Prostate gland (tissue), 2 donors: ENCODE measurements at regions not wholly inside any gene's neighbourhood (a gene's known extent, or its start where the extent isn't known, plus 50 kb on each side); places are given as distances from the start of the nearest gene placed in this dataset.

Experiments used
- DNase-seq: peaks from one replicate; pipeline ENCODE4 v3.0.0-alpha.2; 2019; ENCODE audit warnings: low spot score
- H3K27ac ChIP-seq, 2 donors: fragments of 200-600 bp; sonication (generic); 2 replicates each; pipeline ENCODE4 v1.5.1; 2017 to 2019
- H3K27me3 ChIP-seq: fragments of 200-600 bp; sonication (generic); replicated peaks from 2 replicates; pipeline ENCODE4 v1.5.1; 2019; ENCODE audit not compliant: insufficient read depth
- H3K36me3 ChIP-seq, 2 donors: fragments of 200-600 bp; sonication (generic); 1 replicate in 1 of 2; 2 replicates in 1 of 2; pipeline versions ENCODE4 v1.5.1 to v1.8.1; 2017 to 2019
- H3K4me1 ChIP-seq: fragments of 200-600 bp; sonication (generic); replicated peaks from 2 replicates; pipeline ENCODE4 v1.5.1; 2019
- H3K4me3 ChIP-seq, 2 donors: fragments of 200-600 bp; sonication (generic); 2 replicates each; pipeline ENCODE4 v1.5.1; 2017 to 2019
- H3K9me3 ChIP-seq: fragments of 200-600 bp; sonication (generic); 2 replicates; pipeline ENCODE4 v1.5.1; 2017
- CTCF ChIP-seq, 4 experiments: fragments of 200-600 bp in 2 of 4; fragments of 450-650 bp in 2 of 4; sonication (generic) in 2 of 4; IDR thresholded peaks; 1 replicate in 3 of 4; 2 replicates in 1 of 4; pipeline ENCODE4 v1.5.1; 2016 to 2019; ENCODE audit warnings: antibody characterized with exemption in 4 of 4, mild to moderate bottlenecking in 2 of 4, moderate library complexity in 2 of 4
- POLR2A ChIP-seq: fragments of 450-650 bp; IDR thresholded peaks from one replicate; pipeline ENCODE4 v1.6.1; 2016; ENCODE audit warnings: antibody characterized with exemption, mild to moderate bottlenecking
- POLR2AphosphoS5 ChIP-seq: sonication (generic); formaldehyde crosslinking; IDR thresholded peaks from one replicate; pipeline ENCODE4 v1.6.1; 2017; ENCODE audit warnings: antibody characterized with exemption
- WGBS: methylation state at CpG from one replicate; pipeline ENCODE4 v1.1.5; 2018; 5-methylcytosine and 5-hydroxymethylcytosine counted together
- intact Hi-C: fragments of 100-400 bp; cut with DNase I; formaldehyde crosslinking; loops from one replicate; pipeline ENCODE4 v1.14.2; 2022

- Histone ChIP-seq H3K4me1 (no peaks in the 10 kb centered on the region), H3K9me3 (no peaks in the 10 kb centered on the region), H3K4me3 (no peak overlapping the region), H3K27ac (no peak overlapping the region), H3K27me3 (no peaks in the 10 kb centered on the region), H3K36me3 (no peaks in the 10 kb centered on the region)
- intact Hi-C loops: no loop called here
- 35% methylated on average over 11 of the region's 11 CpGs for WGBS
- DNase-seq: no peak
- TF ChIP-seq POLR2A (no peak), CTCF (IDR thresholded peaks at IDR 0.05) (no peak), POLR2AphosphoS5 (no peak)
Measured at GRCh38 chr12:68420225-68421010, 88.3 kb upstream of the MDM1 start.

GRCh38 chr12:68422159-68422558, 90.0 kb upstream of the MDM1 start:
- TF ChIP-seq POLR2A (no peak), CTCF (IDR thresholded peaks at IDR 0.05) (no peak), POLR2AphosphoS5 (no peak)
- DNase-seq: no peak
- no peaks in the 10 kb centered on the region for H3K27me3 ChIP-seq
- 84% methylated on average over 3 of the region's 3 CpGs for WGBS
- no peak overlapping the region for H3K27ac ChIP-seq
- H3K36me3 ChIP-seq: no peaks in the 10 kb centered on the region
- H3K9me3 ChIP-seq: no peaks in the 10 kb centered on the region
- no peaks in the 10 kb centered on the region for H3K4me1 ChIP-seq
- H3K4me3 ChIP-seq: no peak overlapping the region
- intact Hi-C loops: no loop called here

GRCh38 chr12:68422956-68423574, 90.9 kb upstream of the MDM1 start:
- intact Hi-C loops: no loop called here
- H3K9me3 ChIP-seq: no peaks in the 10 kb centered on the region
- DNase-seq: no peak
- TF ChIP-seq POLR2A (no peak), CTCF (IDR thresholded peaks at IDR 0.05) (no peak), POLR2AphosphoS5 (no peak)
- no peak overlapping the region for H3K27ac ChIP-seq
- no peaks in the 10 kb centered on the region for H3K36me3 ChIP-seq
- no peak overlapping the region for H3K4me3 ChIP-seq
- H3K4me1 ChIP-seq: no peaks in the 10 kb centered on the region
- H3K27me3 ChIP-seq: no peaks in the 10 kb centered on the region
- 74% methylated on average over 7 of the region's 7 CpGs for WGBS

GRCh38 chr12:68425998-68426397, 93.8 kb upstream of the MDM1 start:
- WGBS: 91% methylated on average over 2 of the region's 2 CpGs
- H3K9me3 ChIP-seq: no peaks in the 10 kb centered on the region
- no peaks in the 10 kb centered on the region for H3K27me3 ChIP-seq
- intact Hi-C loops: no loop called here
- TF ChIP-seq POLR2AphosphoS5 (no peak), POLR2A (no peak), CTCF (IDR thresholded peaks at IDR 0.05) (no peak)
- no peak overlapping the region for H3K27ac ChIP-seq
- H3K4me3 ChIP-seq: no peak overlapping the region
- no peaks in the 10 kb centered on the region for H3K4me1 ChIP-seq
- DNase-seq: no peak
- H3K36me3 ChIP-seq: no peaks in the 10 kb centered on the region

- no peak overlapping the region for H3K27ac ChIP-seq
- no peaks in the 10 kb centered on the region for H3K36me3 ChIP-seq
- no peaks in the 10 kb centered on the region for H3K9me3 ChIP-seq
- DNase-seq: no peak
- no peak overlapping the region for H3K4me3 ChIP-seq
- intact Hi-C loops: no loop called here
- no peaks in the 10 kb centered on the region for H3K4me1 ChIP-seq
- H3K27me3 ChIP-seq: no peaks in the 10 kb centered on the region
- TF ChIP-seq POLR2AphosphoS5 (no peak), CTCF (IDR thresholded peaks at IDR 0.05) (no peak), POLR2A (no peak)
- WGBS: 95% methylated on average over 4 of the region's 4 CpGs
Measured at GRCh38 chr12:68428211-68428610, 96.0 kb upstream of the MDM1 start.
